Trophoblast cell (in vitro differentiated cells and primary cell): ENCODE measurements at regions not wholly inside any gene's neighbourhood (a gene's known extent, or its start where the extent isn't known, plus 50 kb on each side); places are given as distances from the start of the nearest gene placed in this dataset.

ENCODE experiments used
- DNase-seq, 2 donors: peaks; one replicate each; pipeline ENCODE4 v3.0.0-alpha.2; 2016
- H2AFZ ChIP-seq: 2 replicates; pipeline ENCODE4 v1.6.1; 2013; ENCODE audit warnings: low read length, moderate library complexity, mild to moderate bottlenecking; ENCODE audit not compliant: insufficient read depth, poor library complexity
- H2AK5ac ChIP-seq: 2 replicates; pipeline ENCODE4 v1.6.1; 2013; ENCODE audit warnings: mild to moderate bottlenecking, low read length
- H2BK120ac ChIP-seq: 2 replicates; pipeline ENCODE4 v1.6.1; 2013; ENCODE audit warnings: low read length, mild to moderate bottlenecking, moderate library complexity; ENCODE audit not compliant: insufficient read depth, poor library complexity
- H2BK12ac ChIP-seq: 2 replicates; pipeline ENCODE4 v1.6.1; 2013; ENCODE audit warnings: mild to moderate bottlenecking, low read length, moderate library complexity
- H2BK5ac ChIP-seq: 2 replicates; pipeline ENCODE4 v1.6.1; 2013; ENCODE audit warnings: low read length, low read depth, moderate library complexity, mild to moderate bottlenecking; ENCODE audit not compliant: poor library complexity
- H3K14ac ChIP-seq: 2 replicates; pipeline ENCODE4 v1.6.1; 2013; ENCODE audit warnings: mild to moderate bottlenecking, low read length
- H3K18ac ChIP-seq: 2 replicates; pipeline ENCODE4 v1.6.1; 2013; ENCODE audit warnings: mild to moderate bottlenecking, low read length
- H3K23ac ChIP-seq: 2 replicates; pipeline ENCODE4 v1.6.1; 2013; ENCODE audit warnings: low read length
- H3K27ac ChIP-seq: 2 replicates; pipeline ENCODE4 v1.5.1; 2013; ENCODE audit warnings: low read depth, mild to moderate bottlenecking, inconsistent platforms, low read length, moderate library complexity
- H3K27me3 ChIP-seq: 2 replicates; pipeline ENCODE4 v1.6.1; 2013; ENCODE audit warnings: inconsistent platforms, mild to moderate bottlenecking, low read length, moderate library complexity; ENCODE audit not compliant: insufficient read depth
- H3K36me3 ChIP-seq, 2 experiments: 1 replicate in 1 of 2; 2 replicates in 1 of 2; pipeline ENCODE4 v1.6.1; 2013; ENCODE audit warnings: low read length in 2 of 2, mild to moderate bottlenecking in 2 of 2, moderate library complexity in 1 of 2; ENCODE audit not compliant: insufficient read depth in 2 of 2, control insufficient read depth in 1 of 2
- H3K4ac ChIP-seq: 2 replicates; pipeline ENCODE4 v1.6.1; 2013; ENCODE audit warnings: low read depth, mild to moderate bottlenecking, low read length, moderate library complexity
- H3K4me1 ChIP-seq, 2 experiments: 1 replicate in 1 of 2; 2 replicates in 1 of 2; pipeline ENCODE4 v1.6.1; 2013; ENCODE audit warnings: low read length in 2 of 2, mild to moderate bottlenecking in 2 of 2, moderate library complexity in 1 of 2; ENCODE audit not compliant: insufficient read depth in 2 of 2, control insufficient read depth in 1 of 2
- H3K4me2 ChIP-seq: 2 replicates; pipeline ENCODE4 v1.6.1; 2013; ENCODE audit warnings: inconsistent platforms, mild to moderate bottlenecking, low read length, moderate library complexity
- H3K4me3 ChIP-seq: 2 replicates; pipeline ENCODE4 v1.5.1; 2013; ENCODE audit warnings: mild to moderate bottlenecking, low read depth, low read length, inconsistent platforms
- H3K79me1 ChIP-seq: one replicate; pipeline ENCODE4 v1.6.1; 2013; ENCODE audit warnings: low read length
- H3K79me2 ChIP-seq: 2 replicates; pipeline ENCODE4 v1.6.1; 2013; ENCODE audit warnings: low read length, mild to moderate bottlenecking; ENCODE audit not compliant: control insufficient read depth, insufficient read depth, poor library complexity
- H3K9ac ChIP-seq: 2 replicates; pipeline ENCODE4 v1.6.1; 2013; ENCODE audit warnings: mild to moderate bottlenecking, low read length
- H3K9me3 ChIP-seq: 2 replicates; pipeline ENCODE4 v1.6.1; 2013; ENCODE audit warnings: low read depth, mild to moderate bottlenecking, control low read depth, inconsistent platforms, low read length; ENCODE audit not compliant: insufficient read depth
- H4K12ac ChIP-seq: 2 replicates; pipeline ENCODE4 v1.6.1; 2013; ENCODE audit warnings: low read depth, mild to moderate bottlenecking, low read length, moderate library complexity
- H4K8ac ChIP-seq: 2 replicates; pipeline ENCODE4 v1.6.1; 2013; ENCODE audit warnings: low read depth, mild to moderate bottlenecking, low read length, moderate library complexity
- H4K91ac ChIP-seq: one replicate; pipeline ENCODE4 v1.6.1; 2013; ENCODE audit warnings: low read depth, mild to moderate bottlenecking, low read length, moderate library complexity
- WGBS: extraction: QIAGEN DNeasy Blood & Tissue Kit; methylation state at CpG from one replicate; pipeline ENCODE4 v1.1.7; 2013; ENCODE audit warnings: missing lambda C conversion rate; ENCODE audit not compliant: insufficient read length, insufficient coverage; ENCODE audit errors: extremely low coverage; 5-methylcytosine and 5-hydroxymethylcytosine counted together

DNA sequence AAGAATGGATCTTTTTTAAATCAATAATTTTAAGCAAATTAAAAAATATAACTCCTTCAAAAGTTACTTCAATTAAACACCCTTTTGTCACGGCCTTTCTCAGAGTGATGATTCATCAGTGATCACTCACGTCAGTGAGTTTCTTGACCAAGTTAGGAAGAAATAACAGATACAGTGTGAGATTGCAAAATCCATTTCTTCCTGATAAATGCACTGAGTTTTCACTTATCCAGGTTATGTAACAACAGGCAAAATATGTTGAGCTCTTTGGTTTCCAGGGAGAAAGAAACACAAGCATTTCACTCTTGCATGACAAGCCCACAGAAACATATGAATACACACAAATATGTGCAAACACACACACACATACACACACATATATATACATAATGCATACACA, 195.9 kb upstream of the CYRIA start:
- no peak overlapping the region for H2BK5ac ChIP-seq
- H3K4me2 ChIP-seq: no peak overlapping the region
- DNase-seq: peak; percentile 50 to 96
- H4K91ac ChIP-seq: no peak overlapping the region
- no peaks in the 10 kb centered on the region for H3K4me1 ChIP-seq
- H2BK12ac ChIP-seq: no peak overlapping the region
- H3K79me1 ChIP-seq: no peaks in the 10 kb centered on the region
- H3K9ac ChIP-seq: no peak overlapping the region
- no peaks in the 10 kb centered on the region for H3K27me3 ChIP-seq
- no peaks in the 10 kb centered on the region for H3K9me3 ChIP-seq
- H3K4ac ChIP-seq: no peak overlapping the region
- H3K18ac ChIP-seq: no peak overlapping the region
- no peak overlapping the region for H4K8ac ChIP-seq
- H3K79me2 ChIP-seq: no peaks in the 10 kb centered on the region
- no CpG with 5 or more reads among the region's 2 CpGs for whole genome bisulfite sequencing
- no peak overlapping the region for H2AFZ ChIP-seq
- H3K36me3 ChIP-seq: no peaks in the 10 kb centered on the region
- no peak overlapping the region for H2BK120ac ChIP-seq
- H3K23ac ChIP-seq: no peak overlapping the region
- H2AK5ac ChIP-seq: no peak overlapping the region
- H3K14ac ChIP-seq: no peak overlapping the region
- H3K4me3 ChIP-seq: no peak overlapping the region
- H4K12ac ChIP-seq: no peak overlapping the region
- H3K27ac ChIP-seq: no peak overlapping the region

DNA sequence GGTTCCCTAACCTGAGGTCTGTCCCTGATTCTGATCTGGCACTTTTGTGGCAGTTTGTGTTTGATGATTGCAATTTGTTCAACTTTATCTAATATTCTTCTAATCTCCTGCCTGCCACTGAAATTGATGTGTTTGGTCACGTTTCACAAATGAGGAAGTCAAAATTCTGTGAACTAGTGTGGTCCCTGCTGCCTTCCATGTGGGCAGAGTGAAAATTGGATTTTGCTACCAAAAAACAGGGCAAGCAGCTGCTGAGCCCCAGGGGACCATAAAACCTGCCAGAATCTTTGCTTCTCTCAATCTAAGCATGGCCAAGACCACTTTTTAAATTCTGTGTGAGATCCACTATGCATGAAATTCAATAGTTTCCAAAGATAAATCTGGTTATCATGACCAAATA, 195.5 kb upstream of the CYRIA start:
- Histone ChIP-seq H2BK120ac (no peak overlapping the region), H3K23ac (no peak overlapping the region), H3K18ac (no peak overlapping the region), H3K79me2 (no peaks in the 10 kb centered on the region), H3K27ac (no peak overlapping the region), H2BK5ac (no peak overlapping the region), H3K9ac (no peak overlapping the region), H2AK5ac (no peak overlapping the region), H4K12ac (no peak overlapping the region), H3K36me3 (no peaks in the 10 kb centered on the region), H3K9me3 (no peaks in the 10 kb centered on the region), H3K4me1 (no peaks in the 10 kb centered on the region), H3K27me3 (no peaks in the 10 kb centered on the region), H3K79me1 (no peaks in the 10 kb centered on the region), H3K4me2 (no peak overlapping the region), H3K4ac (no peak overlapping the region), H3K14ac (no peak overlapping the region), H3K4me3 (no peak overlapping the region), H4K91ac (no peak overlapping the region), H2BK12ac (no peak overlapping the region), H2AFZ (no peak overlapping the region), H4K8ac (no peak overlapping the region)
- no CpG with 5 or more reads among the region's 1 CpG for WGBS
- no peak for DNase-seq

DNA sequence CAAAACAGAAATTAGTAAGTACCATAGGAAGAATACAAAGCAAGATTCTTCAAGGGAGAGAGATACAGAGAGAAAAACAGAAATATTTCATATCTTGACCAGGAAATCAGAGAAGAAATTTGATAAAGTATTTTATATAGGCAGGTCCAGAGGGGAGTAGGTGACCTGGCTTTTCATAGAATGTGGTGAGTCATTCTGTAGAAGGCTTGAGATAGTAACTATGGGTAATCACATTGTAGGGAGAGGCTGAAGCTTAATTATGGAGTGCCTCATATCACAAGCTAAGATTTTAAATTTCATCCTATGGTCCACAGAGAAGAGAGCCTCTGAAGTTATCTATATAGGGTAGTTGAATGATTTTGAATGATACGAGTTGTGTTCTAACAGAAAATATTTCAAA, 195.0 kb upstream of the CYRIA start:
- Histone ChIP-seq H3K9me3 (no peaks in the 10 kb centered on the region), H4K91ac (no peak overlapping the region), H3K9ac (no peak overlapping the region), H3K18ac (no peak overlapping the region), H3K23ac (no peak overlapping the region), H3K4me3 (no peak overlapping the region), H2AFZ (no peak overlapping the region), H4K8ac (no peak overlapping the region), H3K4me2 (no peak overlapping the region), H2BK5ac (no peak overlapping the region), H3K27ac (no peak overlapping the region), H3K27me3 (no peaks in the 10 kb centered on the region), H2BK120ac (no peak overlapping the region), H3K4ac (no peak overlapping the region), H3K36me3 (no peaks in the 10 kb centered on the region), H3K4me1 (no peaks in the 10 kb centered on the region), H2BK12ac (no peak overlapping the region), H2AK5ac (no peak overlapping the region), H3K14ac (no peak overlapping the region), H4K12ac (no peak overlapping the region), H3K79me1 (no peaks in the 10 kb centered on the region), H3K79me2 (no peaks in the 10 kb centered on the region)
- WGBS: no CpG with 5 or more reads among the region's 1 CpG
- DNase-seq: peak in 1 of 2 donors; percentile 39

DNA sequence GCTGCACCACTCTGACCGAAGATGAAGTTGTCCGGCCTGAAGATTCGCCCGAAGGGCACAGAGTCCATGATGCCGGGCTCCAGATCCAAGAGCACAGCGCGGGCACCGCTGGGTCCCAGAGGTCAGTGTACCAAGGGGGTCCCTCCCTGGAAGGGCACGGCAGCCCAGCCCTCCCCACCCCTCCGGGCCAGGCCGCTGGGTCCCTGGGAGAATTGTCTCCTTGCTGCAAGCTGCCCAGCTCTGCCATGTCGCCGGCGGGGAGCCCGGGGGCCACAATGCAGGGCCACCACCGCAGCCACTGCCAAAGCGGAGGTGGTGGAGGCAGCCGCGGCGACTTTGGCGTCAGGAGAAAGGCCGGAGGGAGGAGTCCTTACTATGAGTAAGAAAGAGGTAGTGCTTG, 189.5 kb upstream of the CYRIA start:
- Histone ChIP-seq H3K9ac (no peak overlapping the region), H2AK5ac (no peak overlapping the region), H3K27me3 (no peaks in the 10 kb centered on the region), H3K4ac (no peak overlapping the region), H4K8ac (no peak overlapping the region), H3K4me2 (no peak overlapping the region), H3K18ac (no peak overlapping the region), H3K36me3 (no peaks in the 10 kb centered on the region), H3K14ac (no peak overlapping the region), H3K23ac (no peak overlapping the region), H4K12ac (no peak overlapping the region), H2BK120ac (no peak overlapping the region), H3K27ac (no peak overlapping the region), H3K4me3 (no peak overlapping the region), H2AFZ (no peak overlapping the region), H4K91ac (no peak overlapping the region), H2BK12ac (no peak overlapping the region), H2BK5ac (no peak overlapping the region), H3K9me3 (no peaks in the 10 kb centered on the region), H3K4me1 (no peaks in the 10 kb centered on the region), H3K79me2 (no peaks in the 10 kb centered on the region), H3K79me1 (no peaks in the 10 kb centered on the region)
- no CpG with 5 or more reads among the region's 22 CpGs for WGBS
- no peak for DNase-seq
